DMS53 treated with DMSO at 0.1 percent for 48 hours (cell line): ENCODE measurements at regions not wholly inside any gene's neighbourhood (a gene's known extent, or its start where the extent isn't known, plus 50 kb on each side); places are given as distances from the start of the nearest gene placed in this dataset.
"Not testable (repeated sequence)": the region's sequence is repeated elsewhere in the genome, so short reads cannot be mapped to it uniquely, and the experiment has no call there.

Source experiments
- DNase-seq: peaks from one replicate; lab custom pipeline; 2025; ENCODE audit not compliant: unreplicated experiment; lab: John Stamatoyannopoulos, UW

DNA sequence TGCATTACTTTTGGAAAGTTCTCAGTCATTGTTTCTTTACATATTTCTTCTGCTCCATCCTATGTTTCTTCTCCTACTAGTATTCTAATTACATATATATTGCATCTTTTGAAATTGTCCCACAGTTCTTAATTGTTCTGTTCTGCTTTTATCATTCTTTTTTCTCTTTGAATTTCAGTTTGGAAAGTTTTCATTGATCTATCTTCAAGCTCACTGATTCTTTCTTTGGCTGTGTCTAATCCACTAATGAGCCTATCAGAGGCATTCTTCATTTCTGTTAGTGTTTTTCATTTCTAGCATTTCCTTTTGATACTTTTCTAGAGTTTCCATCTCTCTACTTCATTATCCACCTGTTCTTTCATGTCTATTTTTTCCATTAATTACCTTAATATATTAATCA is 159.0 kb upstream of the KCNJ15 start:
- DNase-seq, result no peak

DNA sequence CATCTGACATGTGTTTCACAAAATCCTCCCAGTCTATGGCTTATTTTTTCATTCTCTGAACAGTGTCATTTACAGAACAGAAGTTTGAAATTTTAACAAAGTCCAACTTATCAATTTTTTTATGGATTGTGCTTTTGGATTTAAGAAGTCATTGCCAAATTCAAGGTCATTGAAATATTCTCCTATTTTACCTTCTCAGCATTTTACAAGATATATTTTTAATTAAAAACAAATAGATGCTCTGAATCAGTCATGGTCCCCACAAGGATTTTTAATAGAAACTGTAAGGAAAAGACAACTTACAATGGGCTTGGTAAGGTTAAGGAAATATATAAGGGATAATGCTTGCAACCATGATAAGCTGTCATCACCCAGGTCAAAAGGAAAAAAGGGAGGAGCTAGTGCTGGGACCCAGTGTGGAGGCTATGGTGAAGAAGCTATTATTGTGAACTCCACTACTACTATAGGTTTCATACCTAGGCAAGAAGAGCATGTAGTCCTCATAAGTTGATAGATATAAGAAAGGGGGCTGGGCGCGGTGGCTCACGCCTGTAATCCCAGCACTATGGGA is 144.5 kb upstream of the KCNJ15 start:
- no peak for DNase-seq

DNA sequence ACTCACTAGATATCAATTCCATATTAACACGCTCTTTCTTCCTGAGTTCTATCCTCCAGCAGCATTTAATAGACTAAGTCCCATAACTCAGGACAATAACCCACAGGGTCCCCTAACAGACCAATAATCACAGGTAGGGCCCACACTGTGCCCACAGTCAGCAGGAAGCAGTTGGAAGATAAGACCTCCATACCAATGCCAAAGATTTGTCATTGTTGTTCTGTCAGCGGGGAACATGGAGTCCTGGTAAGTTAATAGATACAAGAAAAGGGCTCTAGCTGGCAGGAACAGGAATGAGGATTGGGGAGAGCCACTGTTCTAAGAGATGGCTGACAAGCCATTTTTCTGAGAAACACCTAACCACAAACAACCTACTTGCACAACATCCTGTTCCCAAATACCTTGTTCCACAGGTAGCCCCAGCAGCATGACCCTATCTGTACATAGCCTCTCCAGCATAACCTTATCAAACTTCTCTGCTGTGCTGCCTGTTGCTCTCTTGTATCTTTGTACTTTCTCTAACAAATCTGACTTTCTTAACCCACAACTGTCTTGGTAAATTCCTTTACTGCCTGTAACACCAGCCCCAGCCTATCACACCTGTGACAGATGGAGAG is 142.0 kb upstream of the KCNJ15 start:
- no peak for DNase-seq

DNA sequence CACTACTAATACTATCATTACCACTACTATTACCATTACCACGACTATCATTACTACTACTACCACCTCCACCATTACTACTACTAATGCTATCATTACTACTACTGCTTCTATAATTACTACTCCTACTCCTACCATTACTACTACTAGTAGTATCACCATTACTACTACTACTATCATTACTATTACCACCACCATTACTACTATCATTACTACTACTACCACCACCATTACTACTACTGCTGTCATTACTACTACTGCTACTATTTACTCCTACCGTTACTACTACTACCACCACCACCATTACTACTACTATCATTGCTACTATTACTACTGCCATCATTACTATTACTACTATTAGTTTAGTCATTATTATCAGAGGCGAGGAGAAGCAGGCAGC is 140.9 kb upstream of the KCNJ15 start:
- DNase-seq, result no peak

DNA sequence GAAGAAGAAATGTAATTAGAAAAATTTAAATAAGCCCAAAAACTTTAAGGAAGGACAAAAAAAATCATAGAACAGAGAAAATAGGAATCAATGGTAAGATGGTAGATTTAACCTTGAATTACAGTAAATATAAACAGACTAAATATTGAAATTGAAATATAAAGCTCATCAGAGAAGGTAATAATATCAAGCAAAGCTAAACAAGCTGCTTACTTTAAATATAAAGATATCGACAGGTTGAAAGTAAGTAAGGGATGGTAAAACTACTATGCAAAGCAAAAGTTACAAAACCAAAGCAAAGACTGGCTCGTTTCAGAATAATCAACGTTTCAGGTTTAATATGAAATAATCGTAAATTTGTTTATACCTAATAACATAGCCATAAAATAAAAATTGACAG is 137.0 kb upstream of the KCNJ15 start:
- DNase-seq, result no peak

DNA sequence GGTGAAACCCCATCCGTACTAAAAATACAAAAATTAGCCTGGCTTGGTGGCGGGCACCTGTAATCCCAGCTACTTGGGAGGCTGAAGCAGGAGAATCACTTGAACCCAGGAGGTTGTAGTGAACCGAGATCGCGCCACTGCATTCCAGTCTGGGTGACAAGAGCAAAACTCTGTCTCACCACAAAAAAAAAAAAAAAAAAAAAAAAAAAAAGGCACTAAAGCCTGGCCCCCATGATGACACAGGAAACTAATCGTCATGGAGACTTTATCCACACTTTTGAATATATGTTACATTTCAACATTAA is 136.2 kb upstream of the KCNJ15 start:
- not testable (repeated sequence) for DNase-seq

DNA sequence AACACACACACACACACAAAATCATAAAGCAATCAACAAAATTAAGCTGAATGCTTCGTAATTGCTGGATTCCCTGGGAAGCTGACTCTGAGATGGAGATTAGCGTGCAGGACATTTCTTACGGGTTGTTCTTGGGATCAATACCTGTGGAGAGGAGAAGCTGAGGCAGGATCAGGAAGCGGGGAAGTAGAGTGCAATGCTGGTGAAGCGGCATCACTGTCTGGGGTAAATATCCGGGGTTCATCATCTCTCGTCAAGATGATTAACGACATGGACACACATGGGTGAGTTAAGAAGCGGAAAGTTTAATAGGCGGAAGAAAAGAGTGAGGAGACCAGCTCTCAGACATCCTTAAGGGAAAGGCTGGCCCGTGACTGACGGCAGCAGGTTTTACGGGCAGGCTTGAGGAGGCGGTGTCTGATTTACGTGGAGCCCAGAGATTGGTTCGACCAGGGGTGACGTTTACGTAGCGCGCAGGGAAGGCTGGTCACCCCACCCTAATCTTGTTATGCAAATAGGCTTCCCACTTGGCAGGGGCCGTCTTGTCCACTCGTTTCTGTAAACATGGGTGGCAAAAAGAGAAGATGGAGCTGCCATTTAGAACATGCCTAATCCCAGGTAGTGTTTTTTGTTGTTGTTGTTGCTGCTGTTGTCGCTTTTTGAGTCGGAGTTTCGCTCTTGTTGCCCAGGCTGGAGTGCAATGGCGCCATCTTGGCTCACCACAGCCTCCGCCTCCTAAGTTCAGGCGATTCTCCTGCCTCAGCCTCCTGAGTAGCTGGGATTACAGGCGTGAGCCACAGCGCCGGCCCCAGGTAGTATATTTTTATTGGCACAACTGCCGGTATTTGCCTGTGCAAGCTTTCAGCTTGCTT is 135.6 kb upstream of the KCNJ15 start:
- no peak for DNase-seq

DNA sequence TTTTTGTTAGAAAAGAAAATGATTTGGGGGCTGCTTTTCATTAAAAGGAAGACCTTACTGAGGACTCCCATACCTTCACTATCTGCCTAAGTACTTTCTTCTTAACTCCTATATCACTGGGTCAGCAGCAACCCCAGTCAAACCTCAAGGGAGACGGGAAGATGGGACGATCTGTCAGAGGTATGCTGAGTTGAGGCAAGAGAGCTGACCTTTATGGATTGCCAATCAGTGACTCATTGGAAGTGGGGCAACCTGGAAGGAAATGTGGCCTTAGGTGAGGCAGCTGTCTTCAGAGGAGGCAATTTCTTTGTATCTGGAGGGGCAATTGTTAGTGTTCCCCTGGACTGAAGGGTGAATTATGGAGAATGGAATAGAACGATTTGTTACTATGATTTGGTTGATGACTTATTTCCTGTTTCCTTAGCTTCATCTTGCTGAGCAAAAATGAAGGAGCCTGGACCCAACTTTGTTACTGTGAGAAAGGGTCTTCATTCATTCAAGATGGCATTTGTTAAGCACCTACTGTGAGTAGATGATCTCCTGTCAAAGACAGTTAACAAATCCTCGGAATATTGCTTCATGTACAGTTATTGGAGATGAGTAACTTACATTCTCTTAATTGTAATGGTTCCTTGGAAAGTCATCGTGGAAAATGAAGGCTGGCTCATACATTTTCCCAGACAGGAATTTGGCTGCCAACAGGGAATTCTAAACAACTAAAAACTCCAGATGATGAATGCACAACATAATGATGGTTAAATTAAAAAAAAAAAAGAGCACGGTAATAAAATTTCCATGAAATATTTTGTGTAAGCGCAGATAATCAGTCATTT is 134.7 kb upstream of the KCNJ15 start:
- no peak for DNase-seq

DNA sequence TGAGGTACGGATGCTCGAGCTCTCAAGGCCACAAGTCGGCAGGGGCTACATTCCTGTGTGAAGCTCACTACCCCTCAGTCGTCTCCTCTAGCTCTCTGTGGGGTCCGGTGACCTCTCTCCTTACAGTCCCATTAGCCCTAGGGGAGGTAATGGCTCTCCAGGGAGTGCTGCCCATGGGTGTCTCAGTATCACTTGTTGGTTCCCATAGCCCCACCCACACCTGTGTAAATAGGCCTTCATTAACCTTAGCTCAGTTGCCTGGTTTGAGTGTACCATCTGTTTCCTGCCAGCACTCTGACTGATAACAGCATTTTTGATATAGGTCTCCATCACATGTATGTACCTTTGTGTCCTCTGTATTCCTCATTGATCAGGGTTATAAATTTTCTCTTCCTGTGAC is 133.2 kb upstream of the KCNJ15 start:
- DNase-seq, result no peak

DNA sequence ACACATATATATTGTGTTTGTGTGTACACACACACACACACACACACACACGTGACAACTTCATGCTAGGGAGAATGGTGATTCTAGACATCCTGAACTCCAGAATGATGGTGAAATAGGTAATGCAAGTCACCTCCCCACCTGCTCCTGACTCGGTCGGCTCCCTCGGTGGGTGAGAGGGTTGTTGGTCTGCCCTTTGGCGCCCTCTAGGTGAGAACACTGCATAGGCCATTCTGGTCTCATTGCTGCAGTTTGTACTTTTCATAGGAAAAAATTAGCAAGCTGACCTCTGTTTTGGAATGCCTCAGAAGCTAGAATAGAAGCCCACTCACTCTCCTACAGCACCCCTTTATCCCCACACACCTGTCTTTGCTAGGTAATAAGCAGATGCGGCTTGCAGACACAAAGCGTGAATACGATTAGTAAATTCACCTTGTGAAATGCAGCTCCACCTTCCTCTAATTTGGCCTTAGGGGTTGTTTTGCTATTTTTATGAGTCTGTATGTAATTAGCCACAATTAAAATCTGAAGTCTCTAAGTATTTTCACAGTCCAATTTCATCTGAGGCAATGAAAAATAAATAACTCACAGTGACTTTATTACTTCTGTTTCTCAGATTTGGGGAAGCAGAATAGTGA is 130.0 kb upstream of the KCNJ15 start:
- DNase-seq, result peak; percentile 2

DNA sequence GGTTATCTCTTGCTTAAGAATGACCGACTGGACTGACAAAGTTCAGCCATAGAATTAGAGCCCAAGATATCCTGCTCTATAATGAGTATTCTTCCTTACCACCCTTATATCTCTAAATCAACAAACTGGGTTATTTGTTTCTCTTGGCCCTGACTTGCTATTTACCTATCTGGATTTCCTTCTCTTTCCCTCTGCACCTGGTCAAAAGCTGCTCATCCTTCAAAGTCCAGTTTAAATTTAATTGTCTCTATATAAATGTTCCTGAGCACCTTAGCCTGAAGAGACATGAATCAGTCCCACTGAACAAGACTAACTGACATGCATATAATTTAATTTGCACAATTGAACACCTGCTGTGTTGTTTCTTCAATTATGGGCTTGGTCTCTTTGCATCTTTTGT is 127.1 kb upstream of the KCNJ15 start:
- no peak for DNase-seq

DNA sequence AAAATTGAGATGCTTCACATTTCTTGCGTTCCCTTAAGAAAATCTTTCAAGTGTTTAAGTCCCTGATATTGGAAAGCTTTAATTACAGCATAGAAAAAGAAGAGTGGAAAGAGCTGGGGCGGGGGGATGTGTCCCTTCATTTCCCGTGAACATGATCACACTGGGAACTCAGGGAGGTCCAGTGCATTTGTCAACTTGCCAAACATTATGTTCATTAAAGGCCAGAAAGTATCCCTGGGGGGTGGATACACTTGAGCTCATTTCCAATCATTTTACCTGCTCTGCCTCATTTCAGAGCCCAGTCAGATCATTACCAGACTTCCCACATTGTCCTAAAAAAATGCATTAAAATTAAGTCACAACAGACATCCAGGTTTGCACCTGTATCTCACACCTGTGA is 123.6 kb upstream of the KCNJ15 start:
- DNase-seq, result no peak

DNA sequence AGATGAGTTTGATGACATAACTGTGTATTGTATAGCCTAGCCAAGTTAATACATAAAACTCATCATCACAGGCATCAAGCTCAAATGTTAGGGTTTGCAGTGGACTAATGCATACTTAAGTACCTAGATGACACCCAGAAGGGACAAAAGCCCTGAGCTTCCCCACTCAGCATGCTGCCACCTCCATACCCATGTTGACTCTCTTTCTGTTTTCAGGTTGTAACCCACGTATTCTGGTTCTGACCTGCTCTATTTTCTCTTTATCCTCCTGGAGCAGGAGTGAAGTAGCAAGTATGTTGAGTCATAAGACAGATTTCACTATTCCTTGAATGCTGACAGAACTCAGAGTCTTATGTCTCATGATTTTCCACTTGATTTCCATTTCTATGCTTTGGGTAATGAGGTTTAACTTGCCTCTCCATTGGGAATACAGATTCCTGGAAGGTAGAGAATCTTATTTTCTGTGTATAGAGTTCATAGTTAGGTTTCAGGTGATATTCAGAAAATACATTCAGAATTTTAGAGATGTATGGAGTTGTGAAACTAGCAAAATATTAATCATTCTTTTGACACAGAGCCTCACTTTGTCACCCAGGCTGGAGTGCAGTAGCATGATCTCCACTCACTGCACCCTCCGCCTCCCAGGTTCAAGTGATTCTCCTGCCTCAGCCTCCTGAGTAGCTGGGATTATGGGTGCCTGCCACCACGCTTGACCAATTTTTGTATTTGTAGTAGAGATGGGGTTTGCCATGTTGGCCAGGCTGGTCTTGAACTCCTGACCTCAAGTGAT is 122.5 kb upstream of the KCNJ15 start:
- DNase-seq, result no peak

DNA sequence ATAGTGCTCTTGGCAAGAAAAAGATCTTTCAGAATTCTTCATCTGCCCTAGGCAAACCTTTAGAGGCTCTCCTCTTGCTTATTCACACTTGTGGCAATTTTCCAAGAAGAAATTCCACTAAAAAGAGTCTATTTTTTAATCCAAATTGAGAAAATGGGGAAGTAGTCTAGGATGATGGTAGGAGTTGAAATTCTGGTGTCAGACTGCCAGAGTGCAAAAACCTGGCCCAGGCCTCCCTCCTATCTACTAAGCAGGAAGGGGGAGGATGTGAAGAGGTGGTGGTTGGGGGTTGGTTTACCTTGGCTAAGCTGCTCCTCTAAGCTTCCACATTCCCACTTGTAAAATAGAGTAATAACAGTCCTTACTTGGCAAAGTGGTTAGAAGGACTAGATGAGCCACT is 120.6 kb upstream of the KCNJ15 start:
- DNase-seq, result no peak

DNA sequence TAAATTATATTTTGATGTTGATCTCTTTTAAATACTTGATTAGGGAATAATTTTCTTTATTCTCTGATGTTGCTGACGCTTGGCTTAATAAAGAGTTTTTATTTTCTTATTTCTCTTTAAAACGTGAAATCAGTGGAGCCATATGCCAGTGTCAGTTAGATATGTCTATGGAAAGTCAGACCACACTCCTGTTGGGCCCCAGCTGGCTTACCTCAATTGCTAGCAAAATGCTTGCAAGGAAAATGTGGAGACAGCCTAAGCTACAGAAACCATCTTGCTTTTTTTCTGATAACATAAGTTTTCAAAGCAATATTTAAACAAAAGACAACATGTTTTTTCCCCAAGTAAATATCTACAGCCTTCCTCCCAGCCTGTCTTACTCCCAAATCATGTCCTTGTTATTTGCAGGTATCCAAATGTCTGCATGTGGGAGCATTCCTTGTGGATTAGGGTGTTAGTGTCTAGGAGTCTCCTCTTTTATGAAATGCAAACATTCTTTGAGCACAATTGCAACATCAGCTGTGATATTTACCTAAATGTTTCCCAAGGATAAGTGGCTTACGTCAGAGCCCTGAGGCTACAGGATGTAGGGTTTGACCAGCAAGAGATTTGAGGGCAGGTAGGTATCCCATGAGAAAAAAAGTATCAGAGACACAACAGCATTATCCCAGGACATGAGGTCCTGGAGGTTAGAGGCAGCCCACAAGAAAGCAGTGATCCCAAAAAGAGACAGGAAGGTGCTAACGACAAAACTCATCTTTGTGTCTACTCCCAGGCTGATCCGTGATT is 117.2 kb upstream of the KCNJ15 start:
- no peak for DNase-seq

DNA sequence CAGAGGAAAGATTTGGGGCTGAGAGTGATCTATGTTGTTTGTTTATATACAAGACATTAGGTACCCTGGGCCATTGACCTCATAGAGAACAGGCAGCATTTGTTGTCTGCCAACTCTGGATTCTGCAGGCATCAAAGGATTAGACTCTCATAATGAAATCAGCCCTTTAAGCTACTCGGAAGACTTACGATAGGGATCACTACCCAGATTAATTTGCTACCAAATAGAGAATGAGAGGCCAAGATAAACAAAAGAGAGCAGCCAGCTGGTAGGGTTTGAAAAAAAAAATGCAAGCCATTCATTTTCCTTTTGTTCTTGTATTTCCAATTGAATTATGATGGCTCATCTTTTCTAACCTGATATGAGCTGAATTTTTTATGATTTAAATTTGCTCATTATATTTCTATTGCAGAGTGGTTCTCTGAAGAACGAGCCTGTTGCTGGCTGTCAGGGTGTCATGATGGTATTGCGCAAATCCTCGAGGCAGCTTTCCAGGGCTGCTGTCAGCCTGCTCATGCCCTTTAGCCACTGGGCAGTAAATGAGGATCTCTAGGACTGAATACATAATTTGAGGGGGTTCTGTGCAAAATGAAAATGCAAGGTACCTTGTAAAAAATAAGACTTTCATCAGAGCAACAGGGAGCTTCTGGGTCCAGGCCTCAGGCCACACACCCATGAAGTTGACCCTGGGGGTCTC is 116.4 kb upstream of the KCNJ15 start:
- no peak for DNase-seq

DNA sequence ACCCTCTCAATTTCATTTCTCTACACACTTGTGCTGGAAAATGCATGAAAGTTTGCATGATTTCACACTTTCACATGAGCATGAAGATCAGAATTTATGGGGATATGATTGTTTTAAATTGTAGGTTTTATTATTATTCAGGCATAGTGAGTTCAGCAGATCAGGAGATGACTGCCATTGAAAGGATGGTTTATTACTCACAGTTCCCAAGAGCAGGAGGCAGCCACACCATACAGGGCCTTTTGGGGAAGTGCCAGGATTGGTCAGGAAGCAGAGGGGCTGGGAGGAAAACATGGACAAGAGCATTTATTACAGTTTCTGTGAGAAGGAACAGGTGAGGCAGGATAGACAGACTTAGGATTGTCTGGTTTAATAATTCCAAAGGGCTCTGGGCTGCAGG is 114.6 kb upstream of the KCNJ15 start:
- DNase-seq, result no peak

DNA sequence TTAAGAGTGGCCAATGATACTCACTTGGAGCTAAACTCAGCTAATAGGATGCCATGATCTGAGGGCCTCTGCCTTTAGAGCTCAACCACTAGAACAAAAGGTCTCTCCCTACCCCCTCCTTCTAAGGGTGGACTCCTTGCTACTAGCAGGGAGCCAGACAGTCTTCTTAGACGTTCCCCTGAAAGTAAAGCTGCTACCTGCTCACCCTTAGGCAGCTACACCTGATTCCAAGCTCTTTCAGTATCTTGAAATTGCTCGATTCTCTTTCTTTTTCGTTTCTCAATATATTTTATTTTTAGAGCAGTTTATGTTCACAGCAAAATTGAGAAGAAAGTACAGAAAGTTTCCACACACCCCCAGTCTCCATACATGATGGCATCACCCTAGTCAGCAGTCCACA is 112.6 kb upstream of the KCNJ15 start:
- no peak for DNase-seq

DNA sequence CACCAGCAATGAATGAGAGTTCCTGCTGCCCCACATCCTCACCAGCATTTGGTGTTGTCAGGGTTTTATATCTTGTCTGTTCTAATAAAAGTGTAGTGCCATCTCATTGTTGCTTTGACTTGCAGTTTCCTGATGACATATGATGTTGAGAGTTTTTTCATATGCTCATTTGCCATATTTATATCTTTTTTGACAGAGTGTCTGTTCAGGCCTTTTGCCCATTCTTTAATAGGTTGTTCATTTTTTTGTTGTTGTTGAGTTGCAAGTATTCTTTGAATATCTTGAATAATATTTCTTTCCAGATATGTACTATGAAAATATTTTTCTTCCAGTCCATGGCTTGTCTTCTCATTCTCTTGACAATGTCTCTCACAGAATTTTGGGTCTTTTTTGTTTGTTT is 111.7 kb upstream of the KCNJ15 start:
- DNase-seq, result no peak
